ENCODE measurements at regions not wholly inside any gene's neighbourhood (a gene's known extent, or its start where the extent isn't known, plus 50 kb on each side); places are given as distances from the start of the nearest gene placed in this dataset.

GRCh38 chr1:60504206-60504840 lies 430.8 kb upstream of the C1orf87 start:
- H3K4me2 ChIP-seq (ENCODE audit: low read length), result no peak overlapping the region
- no peak for DNase-seq (ENCODE audit: low read depth, low spot score)
- no peaks in the 10 kb centered on the region for H3K27me3 ChIP-seq (ENCODE audit: insufficient read depth, low read length)
- no peaks in the 10 kb centered on the region for H3K4me1 ChIP-seq (ENCODE audit: control insufficient read depth in 1 of 2, insufficient read depth in 2 of 2, low read length in 2 of 2)
- no peak for ATAC-seq
- ChIA-PET RAD21 (ENCODE audit: low non-redundant PET in 1 of 2, low total read pairs in 2 of 2, uncharacterized antibody in 2 of 2, unreplicated experiment in 2 of 2) (no interaction called here), POLR2A (no interaction called here), CTCF (no interaction called here)
- BruUV-seq (replicated peaks), result no TSS peak
- H3K79me2 ChIP-seq (ENCODE audit: insufficient read depth, low read length), result no peaks in the 10 kb centered on the region
- TF ChIP-seq EGR1 (IDR thresholded peaks at IDR 0.05; ENCODE audit: low read depth), result no peak
- TF ChIP-seq ELF1 (IDR thresholded peaks at IDR 0.05; ENCODE audit: borderline replicate concordance, low read depth), result no peak
- TF ChIP-seq CEBPB (IDR thresholded peaks at IDR 0.05; ENCODE audit: low read depth), result no peak
- no peak for TF ChIP-seq CBX3 (IDR thresholded peaks at IDR 0.05; ENCODE audit: low read depth)
- TF ChIP-seq EZH2 (IDR thresholded peaks at IDR 0.05), result no peak
- TF ChIP-seq SIN3A (IDR thresholded peaks at IDR 0.05; ENCODE audit: low read depth), result no peak
- TF ChIP-seq POLR2AphosphoS5 (IDR thresholded peaks at IDR 0.05; ENCODE audit: low read depth, low read length), result no peak
- TF ChIP-seq ZNF274 (IDR thresholded peaks at IDR 0.05; ENCODE audit: low read depth, low read length), result no peak
- TF ChIP-seq SP1 (IDR thresholded peaks at IDR 0.05; ENCODE audit: low read depth), result no peak
- no peak for TF ChIP-seq MAX (IDR thresholded peaks at IDR 0.05)
- no peak for TF ChIP-seq JUND (IDR thresholded peaks at IDR 0.05)
- no peak for TF ChIP-seq YY1 (IDR thresholded peaks at IDR 0.05; ENCODE audit: extremely low read depth, insufficient replicate concordance, low read depth, low read length)
- no peak for TF ChIP-seq REST (IDR thresholded peaks at IDR 0.05; ENCODE audit: low read depth)
- no peak for TF ChIP-seq POLR2A (IDR thresholded peaks at IDR 0.05; ENCODE audit: borderline replicate concordance, extremely low read depth, insufficient read depth, insufficient read length)
- TF ChIP-seq ATF3 (IDR thresholded peaks at IDR 0.05), result no peak
- no peak overlapping the region for H3K27ac ChIP-seq (ENCODE audit: low read depth, low read length)
- H3K4me3 ChIP-seq (replicated peaks in 1 of 2; ENCODE audit: low read depth in 1 of 2, low read length in 2 of 2), result no peak overlapping the region
- no peak overlapping the region for H3K9ac ChIP-seq (ENCODE audit: low read length)
- H3K9me2 ChIP-seq (ENCODE audit: insufficient read depth), result no peaks in the 10 kb centered on the region
- no peak overlapping the region for H2AFZ ChIP-seq (ENCODE audit: low read depth, low read length, poor library complexity, severe bottlenecking)
- intact Hi-C loops (cut with micrococcal nuclease), result no loop called here
- no peaks in the 10 kb centered on the region for H3K9me3 ChIP-seq (ENCODE audit: control insufficient read depth in 1 of 2, insufficient read depth in 1 of 2, low read depth in 1 of 2, low read length in 2 of 2)
- H4K20me1 ChIP-seq (ENCODE audit: insufficient read depth), result no peaks in the 10 kb centered on the region
- no peaks in the 10 kb centered on the region for H3K36me3 ChIP-seq (ENCODE audit: control insufficient read depth in 1 of 2, insufficient read depth in 2 of 2, low read length in 2 of 2)

Data from HCT116 (cell line).